Adipocyte (in vitro differentiated cells): ENCODE measurements at regions not wholly inside any gene's neighbourhood (a gene's known extent, or its start where the extent isn't known, plus 50 kb on each side); places are given as distances from the start of the nearest gene placed in this dataset.

ENCODE experiments used
- DNase-seq: peaks from one replicate; pipeline ENCODE4 v3.0.0-alpha.2; 2015; ENCODE audit warnings: low read depth
- H3K27me3 ChIP-seq: replicated peaks from 2 replicates; pipeline ENCODE4 v1.7.0; 2013; ENCODE audit warnings: mild to moderate bottlenecking, low read length, moderate library complexity; ENCODE audit not compliant: control insufficient read depth, insufficient read depth
- H3K36me3 ChIP-seq: 2 replicates; pipeline ENCODE4 v1.7.0; 2013; ENCODE audit warnings: low read length, mild to moderate bottlenecking, moderate library complexity; ENCODE audit not compliant: control insufficient read depth, insufficient read depth, severe bottlenecking
- H3K4me1 ChIP-seq: 2 replicates; pipeline ENCODE4 v1.7.0; 2013; ENCODE audit warnings: mild to moderate bottlenecking, low read length, moderate library complexity; ENCODE audit not compliant: control insufficient read depth, insufficient read depth
- H3K4me3 ChIP-seq: 2 replicates; pipeline ENCODE4 v1.7.0; 2013; ENCODE audit warnings: mild to moderate bottlenecking, low read length, moderate library complexity
- H3K9ac ChIP-seq: 2 replicates; pipeline ENCODE4 v1.7.0; 2013; ENCODE audit warnings: mild to moderate bottlenecking, low read length, moderate library complexity
- H3K9me3 ChIP-seq: 2 replicates; pipeline ENCODE4 v1.7.0; 2013; ENCODE audit warnings: mild to moderate bottlenecking, low read length, moderate library complexity; ENCODE audit not compliant: control insufficient read depth

DNA sequence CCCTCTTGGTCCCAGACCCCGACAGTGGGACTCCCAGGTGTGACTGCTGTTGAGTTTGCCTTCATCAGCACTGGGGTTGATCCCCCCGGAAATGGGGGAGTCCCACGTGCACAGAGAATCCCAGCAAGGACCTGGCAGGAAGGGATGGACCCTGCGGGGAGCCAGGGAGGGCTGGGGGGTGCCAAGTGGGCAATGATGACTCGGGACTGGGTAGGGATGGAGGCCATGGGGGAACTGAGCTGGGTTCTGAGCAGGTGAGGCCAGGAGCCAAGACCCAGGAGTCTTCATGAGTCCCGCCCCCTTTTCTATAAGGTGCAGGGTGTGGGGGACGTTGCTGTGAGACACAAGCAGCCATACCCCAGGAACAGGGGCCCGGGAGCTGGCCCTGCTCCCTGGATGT is 103.8 kb downstream of the CRYAA start:
- Histone ChIP-seq H3K36me3 (no peaks in the 10 kb centered on the region), H3K4me1 (peaks cover 3% of the 10 kb centered on the region), H3K4me3 (no peak overlapping the region), H3K27me3 (peaks cover 69% of the 10 kb centered on the region), H3K9me3 (no peaks in the 10 kb centered on the region), H3K9ac (no peak overlapping the region)
- DNase-seq = no peak

GRCh38 chr21:43271452-43272020 is 102.7 kb downstream of the CRYAA start:
- Histone ChIP-seq H3K36me3 (no peaks in the 10 kb centered on the region), H3K4me1 (peaks cover 8% of the 10 kb centered on the region), H3K27me3 (peaks cover 59% of the 10 kb centered on the region)

GRCh38 chr21:43270800-43271301 is 102.0 kb downstream of the CRYAA start:
- H3K4me1 ChIP-seq = peaks cover 13% of the 10 kb centered on the region

More at GRCh38 chr21:43271452-43272020, 102.7 kb downstream of the CRYAA start:
- Histone ChIP-seq H3K4me3 (no peak overlapping the region), H3K9me3 (no peaks in the 10 kb centered on the region), H3K9ac (no peak overlapping the region)
- no peak for DNase-seq

GRCh38 chr21:43269957-43270705 is 101.3 kb downstream of the CRYAA start:
- Histone ChIP-seq H3K4me1 (peaks cover 13% of the 10 kb centered on the region), H3K9me3 (no peaks in the 10 kb centered on the region), H3K36me3 (no peaks in the 10 kb centered on the region), H3K4me3 (no peak overlapping the region), H3K9ac (no peak overlapping the region), H3K27me3 (peaks cover 48% of the 10 kb centered on the region)
- DNase-seq = no peak

More at GRCh38 chr21:43270800-43271301, 102.0 kb downstream of the CRYAA start:
- Histone ChIP-seq H3K4me3 (no peak overlapping the region), H3K27me3 (peaks cover 52% of the 10 kb centered on the region), H3K9me3 (no peaks in the 10 kb centered on the region), H3K9ac (no peak overlapping the region), H3K36me3 (no peaks in the 10 kb centered on the region)
- no peak for DNase-seq

DNA sequence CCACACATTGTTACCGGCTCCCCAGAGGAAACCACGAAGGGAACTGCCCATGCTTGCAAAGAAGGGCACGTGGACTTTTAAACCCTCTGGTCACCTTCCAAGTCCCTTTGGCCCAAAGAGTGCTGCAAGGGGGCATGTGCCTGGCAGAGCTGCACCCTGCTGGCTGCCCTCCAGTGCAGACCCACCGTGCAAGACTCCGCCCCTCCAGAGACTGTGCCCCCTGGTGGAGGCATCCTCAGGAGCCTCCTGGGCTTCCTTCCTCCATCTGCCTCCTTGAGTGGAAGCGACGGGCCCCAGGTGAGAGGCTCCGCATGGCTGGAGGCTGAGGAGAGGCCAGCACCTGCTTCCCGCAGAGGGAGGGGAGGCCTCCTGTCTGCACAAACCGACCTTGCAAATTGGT is 100.6 kb downstream of the CRYAA start:
- Histone ChIP-seq H3K9ac (no peak overlapping the region), H3K27me3 (peaks cover 41% of the 10 kb centered on the region), H3K36me3 (no peaks in the 10 kb centered on the region), H3K4me3 (no peak overlapping the region), H3K9me3 (no peaks in the 10 kb centered on the region), H3K4me1 (peaks cover 13% of the 10 kb centered on the region)
- DNase-seq = no peak

GRCh38 chr21:43268804-43269186 is 100.0 kb downstream of the CRYAA start:
- H3K9ac ChIP-seq = no peak overlapping the region
- H3K4me3 ChIP-seq = no peak overlapping the region

GRCh38 chr21:43268086-43268803 is 99.4 kb downstream of the CRYAA start:
- H3K4me1 ChIP-seq = peaks cover 13% of the 10 kb centered on the region
- peaks cover 29% of the 10 kb centered on the region for H3K27me3 ChIP-seq
- DNase-seq = no peak
- no peak overlapping the region for H3K9ac ChIP-seq
- H3K36me3 ChIP-seq = no peaks in the 10 kb centered on the region
- no peaks in the 10 kb centered on the region for H3K9me3 ChIP-seq
- no peak overlapping the region for H3K4me3 ChIP-seq

More at GRCh38 chr21:43268804-43269186, 100.0 kb downstream of the CRYAA start:
- Histone ChIP-seq H3K27me3 (peaks cover 35% of the 10 kb centered on the region), H3K36me3 (no peaks in the 10 kb centered on the region), H3K9me3 (no peaks in the 10 kb centered on the region), H3K4me1 (peaks cover 13% of the 10 kb centered on the region)
- DNase-seq = no peak

GRCh38 chr21:43267391-43268085 is 98.7 kb downstream of the CRYAA start:
- DNase-seq = no peak
- Histone ChIP-seq H3K9me3 (no peaks in the 10 kb centered on the region), H3K36me3 (no peaks in the 10 kb centered on the region)

DNA sequence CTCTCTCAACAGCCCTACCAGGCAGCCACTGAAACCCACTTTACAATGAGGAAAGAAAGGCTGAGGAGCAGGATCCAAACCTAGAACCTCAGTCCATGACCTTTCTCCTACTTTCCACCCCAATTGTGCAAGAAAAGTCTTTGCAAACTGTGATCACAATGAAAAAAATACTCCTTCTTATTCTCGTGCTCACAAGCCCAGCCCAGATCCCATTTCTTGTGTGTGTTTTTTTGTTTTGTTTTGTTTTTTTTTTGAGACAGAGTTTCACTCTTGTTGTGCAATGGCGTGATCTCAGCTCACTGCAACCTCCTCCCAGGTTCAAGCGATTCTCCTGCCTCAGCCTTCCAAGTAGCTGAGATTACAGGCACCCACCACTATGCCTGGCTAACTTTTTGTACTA is 97.7 kb downstream of the CRYAA start:
- DNase-seq = peak; percentile 50
- Histone ChIP-seq H3K4me1 (peaks cover 13% of the 10 kb centered on the region), H3K27me3 (peaks cover 19% of the 10 kb centered on the region), H3K9ac (peak overlapping the region; percentile 29), H3K9me3 (no peaks in the 10 kb centered on the region), H3K4me3 (no peak overlapping the region), H3K36me3 (no peaks in the 10 kb centered on the region)

More at GRCh38 chr21:43267391-43268085, 98.7 kb downstream of the CRYAA start:
- H3K4me1 ChIP-seq = peaks cover 13% of the 10 kb centered on the region
- no peak overlapping the region for H3K4me3 ChIP-seq
- peak overlapping the region; percentile 29 for H3K9ac ChIP-seq
- H3K27me3 ChIP-seq = peaks cover 23% of the 10 kb centered on the region

DNA sequence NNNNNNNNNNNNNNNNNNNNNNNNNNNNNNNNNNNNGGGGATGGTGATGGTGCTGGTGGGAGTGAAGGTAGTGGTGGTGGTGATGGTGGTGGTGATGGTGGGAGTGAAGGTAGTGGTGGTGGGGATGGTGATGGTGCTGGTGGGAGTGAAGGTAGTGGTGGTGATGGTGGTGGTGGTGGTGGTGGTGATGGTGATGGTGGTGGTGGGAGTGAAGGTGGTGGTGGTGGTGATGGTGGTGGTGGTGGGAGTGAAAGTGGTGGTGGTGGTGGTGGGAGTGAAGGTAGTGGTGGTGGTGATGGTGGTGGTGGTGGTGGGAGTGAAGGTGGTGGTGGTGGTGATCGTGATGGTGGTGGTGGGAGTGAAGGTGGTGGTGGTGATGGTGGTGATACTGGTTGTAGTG is 93.6 kb downstream of the CRYAA start:
- Histone ChIP-seq H3K4me3 (no peak overlapping the region), H3K27me3 (no peaks in the 10 kb centered on the region), H3K9ac (no peak overlapping the region), H3K9me3 (no peaks in the 10 kb centered on the region), H3K36me3 (no peaks in the 10 kb centered on the region), H3K4me1 (peaks cover 10% of the 10 kb centered on the region)
- peak; percentile 12 for DNase-seq
